ENCODE measurements at regions not wholly inside any gene's neighbourhood (a gene's known extent, or its start where the extent isn't known, plus 50 kb on each side); places are given as distances from the start of the nearest gene placed in this dataset.

DNA sequence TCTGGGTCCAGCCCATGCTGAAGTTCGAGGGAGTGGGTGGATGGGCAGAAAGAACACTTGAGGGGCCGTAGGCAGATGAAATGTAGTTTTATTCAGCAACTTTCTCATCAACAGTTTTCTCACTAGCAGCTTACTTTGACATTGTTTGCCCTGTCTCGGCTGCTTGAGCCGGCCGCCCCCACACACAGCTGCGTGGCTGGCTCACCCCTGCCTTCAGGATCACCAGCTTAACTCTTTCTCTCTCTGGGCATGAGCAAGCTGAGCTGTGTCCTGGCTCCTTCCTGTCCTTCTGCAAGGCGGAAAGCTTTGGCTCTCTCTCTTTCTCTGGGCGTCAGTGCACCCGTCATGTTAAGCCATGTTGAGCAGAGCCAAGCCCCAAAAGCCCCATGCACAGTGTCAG, 104.4 kb upstream of the GNG12 start:
- TF ChIP-seq, protein P1, sequence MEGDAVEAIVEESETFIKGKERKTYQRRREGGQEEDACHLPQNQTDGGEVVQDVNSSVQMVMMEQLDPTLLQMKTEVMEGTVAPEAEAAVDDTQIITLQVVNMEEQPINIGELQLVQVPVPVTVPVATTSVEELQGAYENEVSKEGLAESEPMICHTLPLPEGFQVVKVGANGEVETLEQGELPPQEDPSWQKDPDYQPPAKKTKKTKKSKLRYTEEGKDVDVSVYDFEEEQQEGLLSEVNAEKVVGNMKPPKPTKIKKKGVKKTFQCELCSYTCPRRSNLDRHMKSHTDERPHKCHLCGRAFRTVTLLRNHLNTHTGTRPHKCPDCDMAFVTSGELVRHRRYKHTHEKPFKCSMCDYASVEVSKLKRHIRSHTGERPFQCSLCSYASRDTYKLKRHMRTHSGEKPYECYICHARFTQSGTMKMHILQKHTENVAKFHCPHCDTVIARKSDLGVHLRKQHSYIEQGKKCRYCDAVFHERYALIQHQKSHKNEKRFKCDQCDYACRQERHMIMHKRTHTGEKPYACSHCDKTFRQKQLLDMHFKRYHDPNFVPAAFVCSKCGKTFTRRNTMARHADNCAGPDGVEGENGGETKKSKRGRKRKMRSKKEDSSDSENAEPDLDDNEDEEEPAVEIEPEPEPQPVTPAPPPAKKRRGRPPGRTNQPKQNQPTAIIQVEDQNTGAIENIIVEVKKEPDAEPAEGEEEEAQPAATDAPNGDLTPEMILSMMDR (IDR thresholded peaks at IDR 0.05), result no peak

DNA sequence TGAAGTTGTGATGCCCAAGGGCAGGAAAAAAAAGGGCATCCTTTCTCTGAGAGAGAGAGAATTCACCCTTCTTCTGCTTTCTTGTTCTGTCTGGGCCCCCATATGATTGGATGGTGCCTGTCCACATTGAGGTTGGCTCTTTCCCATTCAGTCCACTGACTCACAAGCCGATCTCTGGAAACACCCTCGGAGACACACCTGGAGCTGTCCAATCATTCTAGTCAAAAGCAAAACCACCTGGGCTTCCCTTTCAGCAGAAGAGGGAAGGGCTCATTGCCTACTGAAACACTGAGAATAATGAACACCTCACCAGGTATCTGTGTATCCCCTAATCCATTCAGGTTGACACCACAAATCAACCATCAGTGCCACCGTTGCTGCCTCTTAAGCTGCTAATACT, 103.7 kb upstream of the GNG12 start:
- ATAC-seq (ENCODE audit: insufficient number of reproducible peaks, low FRiP score, low read depth), result no peak
- H3K4me1 ChIP-seq (ENCODE audit: control insufficient read depth in 1 of 2, low read depth in 2 of 2), result no peaks in the 10 kb centered on the region
- DNase-seq (ENCODE audit: low spot score), result no peak
- no peak overlapping the region for H3K4me3 ChIP-seq
- H3K27ac ChIP-seq, result no peak overlapping the region
- no peaks in the 10 kb centered on the region for H3K9me3 ChIP-seq
- TF ChIP-seq, protein P1 (IDR thresholded peaks at IDR 0.05), result no peak
- no peaks in the 10 kb centered on the region for H3K27me3 ChIP-seq (replicated peaks; ENCODE audit: insufficient read depth)
- H3K36me3 ChIP-seq, result no peaks in the 10 kb centered on the region

More for the DNA sequence above, 104.4 kb upstream of the GNG12 start:
- Histone ChIP-seq H3K4me3 (no peak overlapping the region), H3K9me3 (no peaks in the 10 kb centered on the region), H3K4me1 (ENCODE audit: control insufficient read depth in 1 of 2, low read depth in 2 of 2) (no peaks in the 10 kb centered on the region), H3K27ac (no peak overlapping the region), H3K36me3 (no peaks in the 10 kb centered on the region), H3K27me3 (replicated peaks; ENCODE audit: insufficient read depth) (no peaks in the 10 kb centered on the region)
- ATAC-seq (ENCODE audit: insufficient number of reproducible peaks, low FRiP score, low read depth) (no peak), DNase-seq (ENCODE audit: low spot score) (no peak)

DNA sequence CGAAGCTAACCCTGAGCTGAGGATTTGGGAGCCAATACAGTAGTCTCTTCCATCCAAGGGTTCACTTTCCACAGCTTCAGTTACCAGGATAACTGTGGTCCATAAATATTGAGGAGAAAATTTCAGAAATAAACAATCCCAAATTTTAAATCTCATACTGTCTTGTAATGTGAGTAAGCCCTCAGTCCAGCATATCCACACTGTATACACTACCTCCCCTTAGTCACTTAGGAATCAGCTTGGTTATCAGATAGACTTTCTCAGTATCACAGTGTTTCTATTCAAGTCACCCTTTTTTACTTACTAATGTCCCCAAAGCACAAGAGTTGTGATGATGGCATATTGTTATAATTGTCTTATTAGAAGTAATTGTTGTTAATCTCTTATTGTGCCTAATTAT, 102.3 kb upstream of the GNG12 start:
- Histone ChIP-seq H3K9me3 (no peaks in the 10 kb centered on the region), H3K4me3 (no peak overlapping the region), H3K27me3 (replicated peaks; ENCODE audit: insufficient read depth) (no peaks in the 10 kb centered on the region), H3K27ac (no peak overlapping the region), H3K4me1 (ENCODE audit: control insufficient read depth in 1 of 2, low read depth in 2 of 2) (no peaks in the 10 kb centered on the region), H3K36me3 (no peaks in the 10 kb centered on the region)
- no peak for DNase-seq (ENCODE audit: low spot score)
- no peak for ATAC-seq (ENCODE audit: insufficient number of reproducible peaks, low FRiP score, low read depth)
- TF ChIP-seq, protein P1 (IDR thresholded peaks at IDR 0.05), result no peak

DNA sequence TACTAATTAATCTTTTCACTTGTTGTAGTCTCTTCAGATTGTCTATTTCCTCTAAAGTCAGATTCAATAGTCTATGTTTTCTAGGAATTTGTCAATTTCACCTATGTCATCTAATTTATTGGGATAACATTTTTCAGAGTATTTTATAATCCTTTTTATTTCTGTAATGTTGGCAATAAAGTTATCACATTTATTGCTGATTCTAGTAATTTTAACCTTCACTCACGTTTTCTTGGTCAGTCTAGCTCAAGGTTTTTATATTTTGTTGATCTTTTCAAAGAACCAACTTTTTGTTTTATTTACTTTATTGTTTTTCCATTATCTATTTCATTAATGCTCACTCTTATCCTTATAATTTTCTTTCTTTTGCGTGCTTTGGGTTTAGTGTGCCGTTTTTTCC, 97.9 kb upstream of the GNG12 start:
- DNase-seq (ENCODE audit: low spot score), result no peak
- TF ChIP-seq, protein P1 (IDR thresholded peaks at IDR 0.05), result no peak

DNA sequence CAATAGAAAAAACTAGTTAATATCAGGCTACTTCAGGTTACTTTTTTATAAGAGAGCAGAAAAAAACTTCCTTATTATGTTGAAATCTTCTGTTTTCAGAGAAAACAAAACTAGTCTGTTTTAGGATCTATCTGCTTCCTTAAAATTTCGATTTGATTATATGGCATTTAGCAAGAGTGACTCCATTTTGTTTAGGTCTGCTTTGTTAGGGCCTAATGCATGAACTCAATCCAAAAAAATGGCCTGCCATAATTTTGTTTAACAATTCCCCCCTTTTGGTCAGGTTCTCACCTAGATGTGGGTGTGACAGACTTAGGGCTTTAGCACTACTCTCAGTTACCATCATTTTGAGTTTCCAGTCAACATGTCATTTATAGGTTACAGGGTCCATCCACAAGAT, 89.8 kb upstream of the GNG12 start:
- TF ChIP-seq, protein P1 (IDR thresholded peaks at IDR 0.05), result no peak
- ATAC-seq (ENCODE audit: insufficient number of reproducible peaks, low FRiP score, low read depth), result no peak
- Histone ChIP-seq H3K4me1 (ENCODE audit: control insufficient read depth in 1 of 2, low read depth in 2 of 2) (no peaks in the 10 kb centered on the region), H3K9me3 (no peaks in the 10 kb centered on the region), H3K36me3 (no peaks in the 10 kb centered on the region), H3K27me3 (replicated peaks; ENCODE audit: insufficient read depth) (no peaks in the 10 kb centered on the region), H3K4me3 (no peak overlapping the region), H3K27ac (no peak overlapping the region)
- DNase-seq (ENCODE audit: low spot score), result no peak

More for the DNA sequence above, 97.9 kb upstream of the GNG12 start:
- no peak overlapping the region for H3K27ac ChIP-seq
- H3K9me3 ChIP-seq, result no peaks in the 10 kb centered on the region
- ATAC-seq (ENCODE audit: insufficient number of reproducible peaks, low FRiP score, low read depth), result no peak
- H3K36me3 ChIP-seq, result no peaks in the 10 kb centered on the region
- no peaks in the 10 kb centered on the region for H3K4me1 ChIP-seq (ENCODE audit: control insufficient read depth in 1 of 2, low read depth in 2 of 2)
- no peak overlapping the region for H3K4me3 ChIP-seq
- H3K27me3 ChIP-seq (replicated peaks; ENCODE audit: insufficient read depth), result no peaks in the 10 kb centered on the region
